Activated CD4-positive, alpha-beta T cell treated with anti-CD3 and anti-CD28 coated beads for 36 hours (primary cell): ENCODE measurements at regions not wholly inside any gene's neighbourhood (a gene's known extent, or its start where the extent isn't known, plus 50 kb on each side); places are given as distances from the start of the nearest gene placed in this dataset.
"Not testable (repeated sequence)": the region's sequence is repeated elsewhere in the genome, so short reads cannot be mapped to it uniquely, and the experiment has no call there.

Experiments used
- ATAC-seq: fragments of 200-7000 bp; cut with Tn5 transposase; one replicate; pipeline ENCODE4 v1.10.0; 2021; ENCODE audit warnings: mild to moderate bottlenecking, moderate library complexity
- CTCF ChIA-PET: fragments of 350-600 bp; sonication (Branson Sonifier 250); formaldehyde crosslinking; loops from one replicate; lab custom pipeline; 2021; ENCODE audit warnings: antibody characterized with exemption; lab: Charles Lee
- POLR2A ChIA-PET: fragments of 350-600 bp; sonication (Branson Sonifier 250); formaldehyde crosslinking; loops from one replicate; lab custom pipeline; 2021; ENCODE audit warnings: antibody characterized with exemption, inconsistent platforms; lab: Charles Lee
- DNase-seq: peaks from one replicate; pipeline ENCODE4 v3.0.0-alpha.2; 2020
- H3K27ac Mint-ChIP-seq: one replicate; pipeline ENCODE4 v1.8.0; 2021; ENCODE audit warnings: mixed read lengths
- H3K27me3 Mint-ChIP-seq: one replicate; pipeline ENCODE4 v1.8.0; 2021; ENCODE audit warnings: mixed read lengths
- H3K36me3 Mint-ChIP-seq: one replicate; pipeline ENCODE4 v1.8.0; 2021; ENCODE audit warnings: low read depth, mixed read lengths
- H3K4me1 Mint-ChIP-seq: one replicate; pipeline ENCODE4 v1.8.0; 2021; ENCODE audit warnings: mixed read lengths
- H3K4me3 Mint-ChIP-seq: one replicate; pipeline ENCODE4 v1.8.0; 2021; ENCODE audit warnings: mild to moderate bottlenecking, moderate library complexity, mixed read lengths
- H3K9me3 Mint-ChIP-seq: one replicate; pipeline ENCODE4 v1.8.0; 2021; ENCODE audit warnings: low read depth, mixed read lengths
- intact Hi-C, 2 experiments: fragments of 100-400 bp; cut with DNase I in 1 of 2; cut with micrococcal nuclease in 1 of 2; formaldehyde crosslinking; loops; one replicate each; pipeline versions ENCODE4 v1.14.2 to v1.15.1; 2022 to 2024; cut with DNase I, micrococcal nuclease

DNA sequence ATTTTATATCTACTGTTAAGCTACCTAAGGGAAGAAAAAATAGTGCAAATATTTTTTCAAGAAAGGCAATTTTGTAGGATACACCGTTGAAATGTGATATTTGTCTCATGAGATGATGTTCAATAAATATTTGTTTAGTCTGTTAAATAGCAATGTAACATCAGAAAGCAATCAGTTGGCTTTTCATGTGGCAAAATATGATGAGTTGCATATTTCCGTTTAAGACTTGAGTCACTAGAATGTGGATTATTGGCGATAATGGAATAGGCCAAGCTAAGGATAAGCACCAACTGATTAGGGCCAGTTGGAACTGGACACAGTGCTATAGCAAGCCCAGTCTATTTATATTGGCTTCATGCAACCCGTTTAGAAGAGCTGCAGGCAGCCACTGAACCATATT, 250.4 kb upstream of the SLC16A7 start:
- H3K4me3 Mint-ChIP-seq: no peak overlapping the region
- no peak overlapping the region for H3K27ac Mint-ChIP-seq
- ATAC-seq: no peak
- H3K27me3 Mint-ChIP-seq: no peaks in the 10 kb centered on the region
- no peaks in the 10 kb centered on the region for H3K36me3 Mint-ChIP-seq
- ChIA-PET POLR2A (interaction anchor here (0.6 kb wide), 1 partner anchor 514 kb away, joined by 3 read pairs; no protein-coding TSS in a partner anchor), CTCF (no interaction called here)
- no peaks in the 10 kb centered on the region for H3K4me1 Mint-ChIP-seq
- DNase-seq: no peak
- H3K9me3 Mint-ChIP-seq: peaks cover 3% of the 10 kb centered on the region
- intact Hi-C loops: no loop called here

DNA sequence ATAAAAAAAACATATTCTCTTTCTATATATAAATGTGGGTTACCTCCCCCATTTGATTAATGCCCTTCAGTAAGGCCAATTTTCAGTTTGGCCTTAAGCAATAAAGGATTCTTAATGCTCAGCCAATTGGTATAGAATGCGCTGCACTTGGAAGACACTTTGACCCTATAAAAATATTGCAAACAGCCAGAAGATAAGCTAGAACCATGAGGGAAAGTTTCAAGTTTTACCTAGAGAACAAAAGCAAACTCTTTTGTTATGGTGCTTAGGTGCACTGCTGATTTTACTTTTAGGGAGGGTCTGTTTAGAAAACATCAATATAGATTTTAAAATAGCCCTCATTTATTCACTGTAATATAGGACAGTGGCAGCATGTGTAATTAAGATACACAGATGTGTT, 251.6 kb upstream of the SLC16A7 start:
- intact Hi-C loops: no loop called here

DNA sequence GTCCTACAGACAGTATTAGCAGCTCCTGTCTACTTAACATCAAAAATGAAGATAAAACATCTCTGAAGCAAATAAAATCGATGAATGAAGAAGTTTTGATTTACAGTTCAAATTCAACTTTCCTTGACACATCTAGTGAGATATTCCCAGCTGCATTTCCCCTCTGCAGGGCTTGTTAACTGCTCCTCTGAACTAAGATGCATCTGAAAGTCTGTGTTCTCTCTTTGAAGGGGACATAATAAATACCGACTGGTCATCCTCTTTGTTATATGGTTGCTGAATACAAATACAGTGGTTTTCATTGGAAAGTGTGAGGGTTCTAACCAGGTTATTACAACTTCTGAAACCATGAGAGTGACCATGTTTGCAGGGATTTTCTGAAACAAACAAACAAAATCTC, 266.4 kb upstream of the SLC16A7 start:
- no peak for ATAC-seq
- ChIA-PET CTCF (no interaction called here), POLR2A (no interaction called here)
- no peaks in the 10 kb centered on the region for H3K36me3 Mint-ChIP-seq
- intact Hi-C loops: no loop called here
- H3K27me3 Mint-ChIP-seq: peaks cover 1% of the 10 kb centered on the region
- H3K4me1 Mint-ChIP-seq: no peaks in the 10 kb centered on the region
- H3K27ac Mint-ChIP-seq: no peak overlapping the region
- DNase-seq: no peak
- H3K4me3 Mint-ChIP-seq: no peak overlapping the region
- no peaks in the 10 kb centered on the region for H3K9me3 Mint-ChIP-seq

More for the DNA sequence above, 251.6 kb upstream of the SLC16A7 start:
- H3K27me3 Mint-ChIP-seq: no peaks in the 10 kb centered on the region
- ChIA-PET CTCF (no interaction called here), POLR2A (no interaction called here)
- H3K4me1 Mint-ChIP-seq: no peaks in the 10 kb centered on the region
- no peaks in the 10 kb centered on the region for H3K36me3 Mint-ChIP-seq
- no peak for DNase-seq
- ATAC-seq: no peak
- H3K27ac Mint-ChIP-seq: no peak overlapping the region
- H3K9me3 Mint-ChIP-seq: peaks cover 7% of the 10 kb centered on the region
- H3K4me3 Mint-ChIP-seq: no peak overlapping the region

DNA sequence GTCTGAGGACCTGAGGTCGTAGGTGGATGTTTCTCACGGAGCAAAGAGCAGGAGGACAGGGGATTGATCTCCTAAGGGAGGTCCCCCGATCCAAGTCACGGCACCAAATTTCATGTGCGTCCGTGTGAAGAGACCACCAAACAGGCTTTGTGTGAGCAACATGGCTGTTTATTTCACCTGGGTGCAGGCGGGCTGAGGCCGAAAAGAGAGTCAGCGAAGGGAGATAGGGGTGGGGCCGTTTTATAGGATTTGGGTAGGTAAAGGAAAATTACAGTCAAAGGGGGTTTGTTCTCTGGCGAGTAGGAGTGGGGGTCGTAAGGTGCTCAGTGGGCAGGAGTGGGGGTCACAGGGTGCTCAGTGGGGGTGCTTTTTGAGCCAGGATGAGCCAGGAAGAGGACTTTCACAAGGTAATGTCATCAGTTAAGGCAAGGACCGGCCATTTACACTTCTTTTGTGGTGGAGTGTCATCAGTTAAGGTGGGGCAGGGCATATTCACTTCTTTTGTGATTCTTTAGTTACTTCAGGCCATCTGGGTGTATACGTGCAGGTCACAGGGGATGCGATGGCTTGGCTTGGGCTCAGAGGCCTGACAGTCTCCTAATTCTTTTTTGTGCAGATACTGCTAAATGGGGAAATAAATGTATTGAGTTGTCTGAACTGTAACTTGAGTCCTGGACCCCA, 267.3 kb upstream of the SLC16A7 start:
- H3K27ac Mint-ChIP-seq, H3K27me3 Mint-ChIP-seq, ATAC-seq, H3K4me1 Mint-ChIP-seq, H3K36me3 Mint-ChIP-seq, DNase-seq, CTCF ChIA-PET, H3K4me3 Mint-ChIP-seq, POLR2A ChIA-PET, intact Hi-C loops, H3K9me3 Mint-ChIP-seq: not testable (repeated sequence)

DNA sequence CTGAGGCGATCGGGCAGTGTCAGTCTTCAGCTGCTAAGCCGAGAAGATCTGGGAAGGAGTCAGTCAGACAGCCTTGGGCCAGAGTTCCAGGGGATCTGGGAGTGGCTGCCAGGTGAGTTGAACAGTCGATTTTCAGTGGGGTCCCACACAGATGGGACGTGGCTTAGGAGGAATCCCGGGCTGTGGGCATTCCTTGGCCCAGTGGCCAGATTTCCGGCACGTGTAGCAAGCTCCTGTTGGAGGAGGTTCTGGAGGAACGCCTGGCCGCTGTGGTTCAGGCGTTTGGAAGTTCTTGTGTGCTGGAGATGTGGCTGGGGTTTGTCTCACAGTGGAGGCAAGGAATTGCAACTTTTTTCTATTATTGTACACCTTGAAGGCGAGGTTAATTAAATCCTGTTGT, 269.4 kb upstream of the SLC16A7 start:
- intact Hi-C loops, H3K4me3 Mint-ChIP-seq, H3K27me3 Mint-ChIP-seq: not testable (repeated sequence)

DNA sequence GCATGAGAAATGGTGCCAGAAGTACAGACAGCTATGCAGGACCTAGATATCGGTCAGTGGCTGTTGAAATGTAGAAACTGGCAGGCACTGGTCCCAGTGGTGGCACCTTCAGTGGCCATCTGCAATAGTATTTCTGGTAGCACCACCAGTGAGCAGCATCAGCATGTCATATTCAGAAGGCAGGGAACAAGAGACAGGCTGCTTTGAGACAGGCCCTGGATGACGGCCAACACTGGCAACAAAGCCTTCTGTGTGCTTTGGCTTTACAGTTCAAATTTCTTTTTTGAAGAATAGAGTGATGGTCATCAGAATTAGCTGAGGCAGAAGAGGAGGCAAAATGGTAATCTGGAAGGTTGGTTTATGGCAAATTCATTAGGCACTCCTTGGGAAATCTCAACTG, 273.4 kb upstream of the SLC16A7 start:
- ChIA-PET CTCF (no interaction called here), POLR2A (no interaction called here)
- H3K36me3 Mint-ChIP-seq: no peaks in the 10 kb centered on the region
- no peak for DNase-seq
- H3K27ac Mint-ChIP-seq: no peak overlapping the region
- no peaks in the 10 kb centered on the region for H3K27me3 Mint-ChIP-seq
- H3K4me1 Mint-ChIP-seq: no peaks in the 10 kb centered on the region
- no peak overlapping the region for H3K4me3 Mint-ChIP-seq
- no peaks in the 10 kb centered on the region for H3K9me3 Mint-ChIP-seq
- intact Hi-C loops: no loop called here
- no peak for ATAC-seq

More for the DNA sequence above, 269.4 kb upstream of the SLC16A7 start:
- CTCF ChIA-PET, H3K27ac Mint-ChIP-seq, POLR2A ChIA-PET, ATAC-seq, H3K9me3 Mint-ChIP-seq, H3K4me1 Mint-ChIP-seq, DNase-seq, H3K36me3 Mint-ChIP-seq: not testable (repeated sequence)

DNA sequence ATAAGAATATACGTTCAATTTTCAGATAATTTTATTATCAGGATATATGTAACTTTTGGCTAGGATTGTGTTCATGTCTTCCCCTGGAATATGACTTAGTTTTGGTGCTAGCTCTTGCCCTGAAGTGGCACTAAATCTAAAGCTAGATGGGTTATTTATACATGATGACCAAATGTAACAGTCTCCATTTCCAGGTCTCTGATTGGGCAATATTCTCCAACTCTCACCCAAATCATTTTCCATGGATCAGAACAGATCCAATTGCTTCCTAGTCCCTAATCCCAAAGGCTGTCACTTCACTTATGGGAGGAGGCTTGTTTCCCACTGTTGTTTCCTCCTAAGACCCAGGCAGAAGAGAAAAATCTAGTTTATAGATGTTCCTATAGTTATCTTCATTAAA, 274.6 kb upstream of the SLC16A7 start:
- intact Hi-C loops: no loop called here
- ATAC-seq: no peak

DNA sequence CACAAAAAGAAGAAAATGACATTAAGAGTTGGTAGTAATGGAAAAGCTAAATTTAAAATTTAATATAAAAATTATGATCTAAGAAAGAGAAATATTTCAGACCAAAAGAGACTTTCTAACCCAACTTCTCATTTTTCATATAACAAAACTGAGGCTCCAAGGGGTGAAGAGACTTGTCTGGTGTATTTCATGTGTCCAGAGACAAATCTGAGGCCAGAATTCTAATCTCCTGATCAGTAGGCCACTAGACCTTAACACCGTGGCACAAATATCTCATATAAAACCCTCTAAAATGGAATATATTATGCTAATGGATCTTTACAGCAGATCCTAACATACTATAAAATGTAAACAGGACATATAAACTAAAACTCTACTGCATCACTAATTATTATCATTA, 275.7 kb upstream of the SLC16A7 start:
- H3K27me3 Mint-ChIP-seq: no peaks in the 10 kb centered on the region
- H3K4me1 Mint-ChIP-seq: no peaks in the 10 kb centered on the region
- intact Hi-C loops: no loop called here
- H3K9me3 Mint-ChIP-seq: no peaks in the 10 kb centered on the region
- no peaks in the 10 kb centered on the region for H3K36me3 Mint-ChIP-seq
- no peak overlapping the region for H3K27ac Mint-ChIP-seq
- DNase-seq (no peak), ATAC-seq (no peak)
- no peak overlapping the region for H3K4me3 Mint-ChIP-seq
- CTCF ChIA-PET: no interaction called here
- POLR2A ChIA-PET: no interaction called here

More for the DNA sequence above, 274.6 kb upstream of the SLC16A7 start:
- Mint-ChIP-seq H3K27ac (no peak overlapping the region), H3K36me3 (no peaks in the 10 kb centered on the region), H3K4me3 (no peak overlapping the region), H3K9me3 (no peaks in the 10 kb centered on the region), H3K4me1 (no peaks in the 10 kb centered on the region), H3K27me3 (no peaks in the 10 kb centered on the region)
- ChIA-PET CTCF (no interaction called here), POLR2A (no interaction called here)
- no peak for DNase-seq

DNA sequence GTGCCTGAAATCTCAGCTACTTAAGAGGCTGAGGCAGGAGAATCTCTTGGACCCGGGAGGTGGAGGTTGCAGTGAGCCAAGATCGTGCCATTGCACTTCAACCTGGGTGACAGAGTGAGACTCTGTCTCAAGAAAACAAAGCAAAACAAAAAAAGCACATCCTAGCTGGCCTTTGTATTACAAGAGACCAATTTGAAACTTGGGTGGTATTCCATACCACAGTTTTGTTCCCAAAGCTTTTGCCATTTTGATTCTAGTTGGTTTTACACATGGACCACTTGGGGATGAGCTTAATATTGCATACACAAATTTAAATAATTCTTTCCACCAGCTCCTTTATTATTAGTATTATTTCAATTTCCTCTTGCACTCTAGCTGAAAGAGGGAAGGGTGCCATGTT, 276.9 kb upstream of the SLC16A7 start:
- ChIA-PET POLR2A (no interaction called here), CTCF (no interaction called here)
- no peaks in the 10 kb centered on the region for H3K4me1 Mint-ChIP-seq
- intact Hi-C loops: no loop called here
- no peak overlapping the region for H3K4me3 Mint-ChIP-seq
- H3K36me3 Mint-ChIP-seq: no peaks in the 10 kb centered on the region
- no peak overlapping the region for H3K27ac Mint-ChIP-seq
- DNase-seq (no peak), ATAC-seq (no peak)
- H3K27me3 Mint-ChIP-seq: no peaks in the 10 kb centered on the region
- H3K9me3 Mint-ChIP-seq: no peaks in the 10 kb centered on the region

DNA sequence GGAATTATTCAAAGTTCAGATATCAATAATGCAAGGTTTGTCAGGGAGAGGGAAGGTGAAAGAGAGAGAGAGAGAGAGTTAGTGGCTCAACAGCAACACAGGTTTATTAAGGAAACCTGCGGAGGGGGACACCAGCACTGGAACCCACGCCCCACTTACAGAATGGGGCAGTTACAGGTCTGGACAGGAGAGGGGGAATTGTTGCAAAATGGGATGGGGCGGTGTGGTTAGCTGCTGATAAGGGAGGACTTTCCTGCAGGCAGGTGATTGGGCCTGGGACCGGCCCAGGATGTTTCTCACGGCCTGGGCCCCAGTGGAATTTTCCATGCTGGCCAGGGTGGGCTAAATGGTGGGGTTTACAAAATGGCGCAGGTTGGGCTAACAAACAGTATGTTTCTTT, 278.2 kb upstream of the SLC16A7 start:
- H3K4me3 Mint-ChIP-seq: no peak overlapping the region
- no peak overlapping the region for H3K27ac Mint-ChIP-seq
- no peaks in the 10 kb centered on the region for H3K36me3 Mint-ChIP-seq
- ATAC-seq (no peak), DNase-seq (no peak)
- no peaks in the 10 kb centered on the region for H3K27me3 Mint-ChIP-seq
- no peaks in the 10 kb centered on the region for H3K4me1 Mint-ChIP-seq
- ChIA-PET POLR2A (no interaction called here), CTCF (no interaction called here)
- intact Hi-C loops: no loop called here
- H3K9me3 Mint-ChIP-seq: no peaks in the 10 kb centered on the region

DNA sequence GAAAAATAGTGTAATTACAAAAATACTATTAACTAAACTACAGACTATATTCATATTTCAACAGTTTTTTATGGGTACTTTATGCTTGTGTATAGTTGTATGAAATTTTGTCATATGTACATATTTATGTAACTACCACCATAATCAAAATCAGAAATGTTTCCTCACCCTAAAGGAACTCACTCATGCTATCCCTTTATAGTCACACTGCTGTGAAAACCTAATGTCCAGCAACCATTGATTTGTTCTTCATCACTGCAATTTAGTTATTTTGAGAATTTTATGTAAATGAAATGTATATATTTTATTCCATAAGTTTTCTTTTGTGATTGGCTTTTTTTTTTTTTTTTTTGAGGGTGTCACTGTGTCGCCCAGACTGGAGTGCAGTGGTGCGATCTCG, 278.9 kb upstream of the SLC16A7 start:
- POLR2A ChIA-PET: no interaction called here
- no peaks in the 10 kb centered on the region for H3K36me3 Mint-ChIP-seq
- H3K4me1 Mint-ChIP-seq: no peaks in the 10 kb centered on the region
- ATAC-seq (no peak), DNase-seq (no peak)
- H3K27ac Mint-ChIP-seq: no peak overlapping the region
- no peak overlapping the region for H3K4me3 Mint-ChIP-seq
- H3K9me3 Mint-ChIP-seq: no peaks in the 10 kb centered on the region
- CTCF ChIA-PET: no interaction called here
- intact Hi-C loops: no loop called here
- no peaks in the 10 kb centered on the region for H3K27me3 Mint-ChIP-seq

DNA sequence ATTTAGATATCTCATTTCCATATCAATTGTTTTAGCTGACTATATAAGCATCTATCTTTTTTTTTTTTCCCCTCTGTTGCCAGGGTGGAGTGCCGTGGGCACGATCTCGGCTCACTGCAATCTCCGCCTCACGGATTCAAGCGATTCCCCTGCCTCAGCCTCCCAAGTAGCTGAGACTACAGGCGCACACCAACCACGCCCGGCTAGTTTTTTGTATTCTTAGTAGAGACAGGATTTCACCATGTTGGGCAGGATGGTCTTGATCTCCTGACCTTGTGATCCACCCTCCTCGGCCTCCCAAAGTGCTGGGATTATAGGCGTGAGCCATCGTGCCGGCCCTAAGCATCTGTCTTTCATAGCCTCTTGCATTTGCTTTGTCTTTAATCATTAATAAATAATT, 279.5 kb upstream of the SLC16A7 start:
- H3K4me1 Mint-ChIP-seq, intact Hi-C loops, DNase-seq, CTCF ChIA-PET, POLR2A ChIA-PET, H3K4me3 Mint-ChIP-seq, H3K27me3 Mint-ChIP-seq, H3K36me3 Mint-ChIP-seq, ATAC-seq, H3K27ac Mint-ChIP-seq, H3K9me3 Mint-ChIP-seq: not testable (repeated sequence)
